Endothelial cell of umbilical vein (primary cell): ENCODE measurements at regions not wholly inside any gene's neighbourhood (a gene's known extent, or its start where the extent isn't known, plus 50 kb on each side); places are given as distances from the start of the nearest gene placed in this dataset.

Experiments used
- BruUV-seq: library from RNA; stranded (reverse); fragments of 400-500 nt; replicated peaks from 2 replicates; lab custom pipeline; 2021; lab: Mats Ljungman, UMichigan
- CTCF ChIA-PET: fragments of 300-600, 350-600 bp; sonication (Branson Sonifier 250); formaldehyde crosslinking; loops from one replicate; lab custom pipeline; 2021; ENCODE audit warnings: antibody characterized with exemption, inconsistent platforms; lab: Charles Lee
- POLR2A ChIA-PET: fragments of 300-600, 350-600 bp; sonication (Branson Sonifier 250); formaldehyde crosslinking; loops from one replicate; lab custom pipeline; 2021; ENCODE audit warnings: antibody characterized with exemption, inconsistent platforms; lab: Charles Lee
- DNase-seq: peaks from one replicate; pipeline ENCODE4 v3.0.0-alpha.2; 2011; ENCODE audit warnings: low read depth, low spot score
- FAIRE-seq: peaks from 2 replicates; lab custom pipeline; 2011; peaks lifted over from hg19 to GRCh38; lab: Jason Lieb, UNC
- H2AFZ ChIP-seq: 2 replicates; pipeline ENCODE4 v1.6.0; 2012; ENCODE audit warnings: low read depth, low read length, control low read depth, inconsistent platforms
- H3K27ac ChIP-seq: 2 replicates; pipeline ENCODE4 v1.5.1; 2011; ENCODE audit warnings: low read depth, mild to moderate bottlenecking, control low read depth, low read length, moderate library complexity; ENCODE audit not compliant: insufficient read depth
- H3K27me3 ChIP-seq, 2 experiments: 2 replicates each; pipeline versions ENCODE4 v1.6.0 to v1.6.1; 2011; ENCODE audit warnings: low read length in 2 of 2, mixed read lengths in 1 of 2; ENCODE audit not compliant: control insufficient read depth in 2 of 2, insufficient read depth in 2 of 2
- H3K36me3 ChIP-seq, 2 experiments: 2 replicates in 1 of 2; 3 replicates in 1 of 2; pipeline ENCODE4 v1.5.1; 2011; ENCODE audit warnings: low read length in 2 of 2, mild to moderate bottlenecking in 1 of 2, moderate library complexity in 1 of 2; ENCODE audit not compliant: control insufficient read depth in 2 of 2, insufficient read depth in 2 of 2; ENCODE audit errors: extremely low read depth in 1 of 2
- H3K4me1 ChIP-seq: 3 replicates; pipeline ENCODE4 v1.5.1; 2011; ENCODE audit warnings: mild to moderate bottlenecking, low read length; ENCODE audit not compliant: control insufficient read depth, insufficient read depth; ENCODE audit errors: extremely low read depth
- H3K4me2 ChIP-seq: 2 replicates; pipeline ENCODE4 v1.6.1; 2011; ENCODE audit warnings: low read length, control low read depth, mixed read lengths; ENCODE audit not compliant: insufficient read depth
- H3K4me3 ChIP-seq, 3 experiments: fragments of 200-600 bp in 1 of 3; sonication (generic), shearing (Covaris generic) in 1 of 3; replicated peaks in 1 of 3; 2 replicates each; pipeline ENCODE4 v1.5.1; 2011 to 2016; ENCODE audit warnings: control low read depth in 3 of 3, low read length in 3 of 3, mild to moderate bottlenecking in 2 of 3, inconsistent platforms in 1 of 3, low read depth in 1 of 3, moderate library complexity in 1 of 3; ENCODE audit not compliant: insufficient read depth in 1 of 3
- H3K79me2 ChIP-seq: 2 replicates; pipeline ENCODE4 v1.6.0; 2012; ENCODE audit warnings: low read length, inconsistent platforms; ENCODE audit not compliant: control insufficient read depth, insufficient read depth
- H3K9ac ChIP-seq: replicated peaks from 2 replicates; pipeline ENCODE3; 2011; ENCODE audit warnings: low read length, control low read depth; ENCODE audit not compliant: insufficient read depth; ENCODE audit errors: extremely low read depth
- H3K9me1 ChIP-seq: replicated peaks from 3 replicates; pipeline ENCODE4 v1.6.0; 2011; ENCODE audit warnings: mild to moderate bottlenecking, low read length; ENCODE audit not compliant: control insufficient read depth, insufficient read depth; ENCODE audit errors: extremely low read depth
- H3K9me3 ChIP-seq: replicated peaks from 2 replicates; pipeline ENCODE4 v1.5.1; 2012; ENCODE audit warnings: low read length, inconsistent platforms; ENCODE audit not compliant: control insufficient read depth, insufficient read depth
- H4K20me1 ChIP-seq: replicated peaks from 2 replicates; pipeline ENCODE3; 2011; ENCODE audit warnings: mild to moderate bottlenecking, low read length; ENCODE audit not compliant: control insufficient read depth, insufficient read depth; ENCODE audit errors: extremely low read depth
- EZH2 ChIP-seq: IDR thresholded peaks from 2 replicates; pipeline ENCODE4 v1.6.1; 2012; ENCODE audit warnings: borderline replicate concordance, low read depth, mild to moderate bottlenecking, moderate library complexity, low read length, inconsistent platforms; ENCODE audit not compliant: severe bottlenecking
- FOS ChIP-seq: IDR thresholded peaks from 2 replicates; pipeline ENCODE4 v1.6.1; 2011; ENCODE audit warnings: mild to moderate bottlenecking, low read length, moderate library complexity, borderline replicate concordance; ENCODE audit not compliant: insufficient read depth
- GATA2 ChIP-seq: IDR thresholded peaks from 2 replicates; pipeline ENCODE4 v1.7.0; 2011; ENCODE audit warnings: low read depth, mild to moderate bottlenecking, moderate library complexity, mixed read lengths, low read length; ENCODE audit not compliant: insufficient read length, insufficient read depth
- JUN ChIP-seq: IDR thresholded peaks from 2 replicates; pipeline ENCODE4 v1.6.1; 2011; ENCODE audit warnings: borderline replicate concordance, low read depth; ENCODE audit not compliant: insufficient read length, insufficient read depth
- MYC ChIP-seq: IDR thresholded peaks from one replicate; pipeline ENCODE4 v1.6.1; 2011; ENCODE audit warnings: mild to moderate bottlenecking, low read depth, low read length
- POLR2A ChIP-seq: IDR thresholded peaks from 2 replicates; pipeline ENCODE4 v1.6.1; 2012; ENCODE audit warnings: low read depth, mild to moderate bottlenecking, control low read depth, low read length
- POLR2AphosphoS5 ChIP-seq: IDR thresholded peaks from 2 replicates; pipeline ENCODE4 v1.6.1; 2012; ENCODE audit warnings: low read depth, mild to moderate bottlenecking, control low read depth, low read length, moderate library complexity; ENCODE audit not compliant: insufficient read depth
- dilution Hi-C: fragments of 300-500 bp; cut with MboI; formaldehyde crosslinking; loops from one replicate; pipeline ENCODE4 v1.15.0; 2019; ENCODE audit warnings: low sequenced_read_pairs; ENCODE audit not compliant: extremely low pct_ligation_motif_present
- intact Hi-C: fragments of 100-400 bp; cut with micrococcal nuclease; formaldehyde crosslinking; loops from one replicate; pipeline ENCODE4 v1.10.0; 2022
- TF ChIP-seq, protein P1 (sequence below): IDR thresholded peaks from 2 replicates; pipeline ENCODE4 v1.6.1; 2011; ENCODE audit not compliant: insufficient read depth, insufficient read length
- TF ChIP-seq, protein P2 (sequence below), 2 donors: IDR thresholded peaks; 1 replicate in 1 of 2; 2 replicates in 1 of 2; pipeline ENCODE4 v1.5.1; 2011; ENCODE audit warnings: low read length in 2 of 2, mild to moderate bottlenecking in 2 of 2, moderate library complexity in 2 of 2, control low read depth in 1 of 2, inconsistent platforms in 1 of 2, low read depth in 1 of 2; ENCODE audit not compliant: insufficient read depth in 1 of 2; ENCODE audit errors: extremely low read depth in 1 of 2

DNA sequence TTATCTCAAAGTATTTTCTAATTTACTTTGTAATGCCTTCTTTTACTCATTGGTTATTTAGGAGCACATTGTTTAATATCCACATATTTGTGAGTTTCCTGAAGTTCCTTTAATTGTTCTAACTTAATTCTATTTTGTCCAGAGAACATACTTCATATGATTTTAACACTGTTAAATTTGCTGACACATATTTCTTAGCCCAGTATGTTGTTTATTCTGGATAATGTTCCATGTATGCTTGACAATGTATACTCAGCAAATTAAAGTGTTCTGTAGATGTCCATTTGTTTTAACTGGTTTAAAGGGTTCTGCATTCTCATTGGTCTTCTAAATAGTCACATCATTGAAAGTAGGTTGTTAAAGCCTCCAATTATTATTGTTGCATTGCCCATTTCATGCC lies 643.7 kb upstream of the NR5A2 start:
- DNase-seq (no peak), FAIRE-seq (no peak)
- H3K79me2 ChIP-seq: no peaks in the 10 kb centered on the region
- no peaks in the 10 kb centered on the region for H4K20me1 ChIP-seq
- H3K9me3 ChIP-seq: no peaks in the 10 kb centered on the region
- intact Hi-C loops (no loop called here), dilution Hi-C loops (no loop called here)
- ChIA-PET CTCF (no interaction called here), POLR2A (no interaction called here)
- H2AFZ ChIP-seq: no peak overlapping the region
- TF ChIP-seq, protein P1, sequence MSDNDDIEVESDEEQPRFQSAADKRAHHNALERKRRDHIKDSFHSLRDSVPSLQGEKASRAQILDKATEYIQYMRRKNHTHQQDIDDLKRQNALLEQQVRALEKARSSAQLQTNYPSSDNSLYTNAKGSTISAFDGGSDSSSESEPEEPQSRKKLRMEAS: no peak
- TF ChIP-seq POLR2AphosphoS5: no peak
- TF ChIP-seq FOS: no peak
- no peak for TF ChIP-seq MYC
- no peak for TF ChIP-seq POLR2A
- no peak for TF ChIP-seq GATA2
- TF ChIP-seq JUN: no peak
- TF ChIP-seq EZH2: no peak
- TF ChIP-seq, protein P2, sequence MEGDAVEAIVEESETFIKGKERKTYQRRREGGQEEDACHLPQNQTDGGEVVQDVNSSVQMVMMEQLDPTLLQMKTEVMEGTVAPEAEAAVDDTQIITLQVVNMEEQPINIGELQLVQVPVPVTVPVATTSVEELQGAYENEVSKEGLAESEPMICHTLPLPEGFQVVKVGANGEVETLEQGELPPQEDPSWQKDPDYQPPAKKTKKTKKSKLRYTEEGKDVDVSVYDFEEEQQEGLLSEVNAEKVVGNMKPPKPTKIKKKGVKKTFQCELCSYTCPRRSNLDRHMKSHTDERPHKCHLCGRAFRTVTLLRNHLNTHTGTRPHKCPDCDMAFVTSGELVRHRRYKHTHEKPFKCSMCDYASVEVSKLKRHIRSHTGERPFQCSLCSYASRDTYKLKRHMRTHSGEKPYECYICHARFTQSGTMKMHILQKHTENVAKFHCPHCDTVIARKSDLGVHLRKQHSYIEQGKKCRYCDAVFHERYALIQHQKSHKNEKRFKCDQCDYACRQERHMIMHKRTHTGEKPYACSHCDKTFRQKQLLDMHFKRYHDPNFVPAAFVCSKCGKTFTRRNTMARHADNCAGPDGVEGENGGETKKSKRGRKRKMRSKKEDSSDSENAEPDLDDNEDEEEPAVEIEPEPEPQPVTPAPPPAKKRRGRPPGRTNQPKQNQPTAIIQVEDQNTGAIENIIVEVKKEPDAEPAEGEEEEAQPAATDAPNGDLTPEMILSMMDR (IDR thresholded peaks at IDR 0.05; ENCODE audit: extremely low read depth in 1 of 2, insufficient read depth in 1 of 2, low read depth in 1 of 2, low read length in 2 of 2): no peak
- no peak overlapping the region for H3K4me3 ChIP-seq
- BruUV-seq: no TSS peak
- H3K9ac ChIP-seq: no peak overlapping the region
- H3K36me3 ChIP-seq: no peaks in the 10 kb centered on the region
- H3K9me1 ChIP-seq: no peaks in the 10 kb centered on the region
- H3K27me3 ChIP-seq: no peaks in the 10 kb centered on the region
- no peak overlapping the region for H3K27ac ChIP-seq
- H3K4me1 ChIP-seq: no peaks in the 10 kb centered on the region
- no peak overlapping the region for H3K4me2 ChIP-seq
